Fibroblast of skin of right biceps (primary cell): ENCODE measurements at regions not wholly inside any gene's neighbourhood (a gene's known extent, or its start where the extent isn't known, plus 50 kb on each side); places are given as distances from the start of the nearest gene placed in this dataset.
"Not testable (repeated sequence)": the region's sequence is repeated elsewhere in the genome, so short reads cannot be mapped to it uniquely, and the experiment has no call there.

Source experiments
- DNase-seq: peaks from one replicate; pipeline ENCODE4 v3.0.0-alpha.2; 2013

DNA sequence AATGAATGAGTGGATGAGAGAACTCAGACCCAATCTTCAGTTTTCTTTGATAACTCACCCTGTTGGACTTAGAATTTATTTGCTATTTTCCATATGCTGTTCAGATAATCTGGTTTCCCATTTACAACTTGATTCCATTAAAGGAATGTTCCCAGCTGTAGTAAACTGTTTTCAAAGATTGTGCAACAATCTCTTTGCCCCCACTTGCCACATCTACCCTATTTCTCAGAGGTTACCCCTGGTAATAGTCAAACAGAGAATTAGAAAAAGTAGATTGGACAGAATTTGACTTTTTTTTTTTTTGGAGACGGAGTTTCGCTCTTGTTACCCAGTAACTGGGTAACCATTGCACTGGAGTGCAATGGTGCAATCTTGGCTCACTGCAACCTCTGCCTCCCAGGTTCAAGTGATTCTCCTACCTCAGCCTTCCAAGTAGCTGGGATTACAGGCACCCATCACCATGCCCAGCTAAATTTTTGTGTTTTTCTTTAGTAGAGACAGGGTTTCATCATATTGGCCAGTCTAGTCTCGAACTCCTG lies 93.4 kb upstream of the SIX2 start:
- DNase-seq: no peak

DNA sequence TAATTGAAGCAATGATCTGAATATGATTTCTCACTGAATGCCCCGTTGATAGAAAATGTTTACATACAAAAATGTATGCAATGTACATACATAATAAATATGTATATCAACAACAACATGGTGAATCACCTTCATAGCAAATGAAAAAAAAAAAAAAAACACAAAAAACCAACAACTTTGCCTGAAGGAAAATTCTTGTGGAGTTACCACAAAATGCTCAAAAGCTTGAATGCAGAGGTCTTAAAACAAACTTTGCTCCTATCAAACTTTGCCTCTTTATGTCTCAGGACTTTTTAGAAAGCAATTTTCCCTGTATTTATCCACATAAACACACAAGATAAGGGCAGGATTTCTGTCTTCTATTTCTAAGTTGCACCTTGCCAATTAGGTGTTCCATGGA lies 92.9 kb upstream of the SIX2 start:
- no peak for DNase-seq

DNA sequence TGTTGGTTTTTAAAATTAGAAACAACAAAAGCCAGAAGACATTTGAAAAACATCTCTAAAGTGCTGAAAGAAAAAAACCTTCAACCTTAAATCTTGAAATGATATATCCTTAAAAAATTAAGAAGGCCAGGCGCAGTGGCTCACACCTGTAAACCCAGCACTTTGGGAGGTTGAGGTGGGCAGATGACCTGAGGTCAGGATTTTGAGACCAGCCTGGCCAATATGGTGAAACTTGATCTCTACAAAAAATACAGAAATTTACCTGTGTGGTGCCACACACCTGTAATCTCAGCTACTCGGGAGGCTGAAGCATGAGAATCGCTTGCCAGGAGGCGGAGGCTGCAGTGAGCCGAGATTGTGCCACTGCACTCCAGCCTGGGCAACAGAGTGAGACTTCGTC lies 87.7 kb upstream of the SIX2 start:
- no peak for DNase-seq

DNA sequence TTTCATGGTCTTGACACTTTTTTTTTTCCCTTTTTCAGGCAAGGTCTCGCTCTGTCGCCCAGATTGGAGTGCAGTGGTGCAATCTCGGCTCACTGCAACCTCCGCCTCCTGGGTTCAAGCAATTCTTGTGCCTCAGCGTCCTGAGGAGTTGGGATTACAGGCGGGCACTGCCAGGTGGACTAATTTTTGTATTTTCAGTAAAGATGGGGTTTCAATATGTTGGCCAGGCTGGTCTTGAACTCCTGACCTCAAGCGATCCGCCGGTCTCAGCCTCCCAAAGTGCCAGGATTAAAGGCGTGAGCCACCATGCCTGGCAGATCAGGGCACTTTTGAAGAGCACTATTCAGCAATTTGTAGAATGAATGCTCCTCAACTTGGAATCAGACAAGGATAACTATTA lies 86.8 kb upstream of the SIX2 start:
- DNase-seq: not testable (repeated sequence)

DNA sequence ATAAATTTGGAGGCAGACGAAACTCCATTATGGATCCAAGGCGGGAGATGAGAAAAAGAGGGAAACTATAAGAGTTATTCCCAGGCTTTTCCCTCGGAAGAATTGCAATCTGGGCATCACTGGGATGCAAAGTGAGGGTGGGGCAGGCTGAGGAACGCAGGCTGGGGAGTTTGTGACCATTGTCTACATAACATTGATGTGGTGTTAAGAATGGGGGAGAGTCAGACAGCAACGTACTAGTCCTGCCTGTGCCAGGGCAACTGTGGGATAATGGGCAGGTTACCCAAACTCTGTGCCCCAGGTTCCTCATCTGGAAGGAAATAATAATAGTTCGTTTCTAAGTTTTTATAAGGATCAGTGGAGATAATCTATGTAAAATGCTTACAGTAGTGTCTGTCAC lies 84.4 kb upstream of the SIX2 start:
- no peak for DNase-seq

DNA sequence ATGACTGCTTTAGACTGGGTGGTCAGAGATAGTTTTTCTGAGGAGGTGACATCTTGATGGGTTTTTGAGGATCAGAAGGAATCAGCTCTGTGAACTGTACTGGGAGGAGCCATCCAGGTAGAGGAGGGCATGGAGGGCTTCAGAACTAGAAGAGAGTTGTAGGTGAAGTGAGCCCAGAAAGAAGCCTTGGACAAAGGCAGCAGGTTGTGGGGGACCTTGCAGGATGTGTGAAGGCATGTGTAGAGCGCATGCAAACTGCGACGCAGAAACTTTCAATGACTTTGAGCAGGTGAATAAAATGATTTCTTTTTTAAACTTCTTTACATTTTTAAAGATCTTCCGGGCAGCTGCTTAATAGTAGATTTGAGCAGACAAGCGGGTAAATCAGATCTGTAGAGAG lies 83.9 kb upstream of the SIX2 start:
- DNase-seq: no peak

DNA sequence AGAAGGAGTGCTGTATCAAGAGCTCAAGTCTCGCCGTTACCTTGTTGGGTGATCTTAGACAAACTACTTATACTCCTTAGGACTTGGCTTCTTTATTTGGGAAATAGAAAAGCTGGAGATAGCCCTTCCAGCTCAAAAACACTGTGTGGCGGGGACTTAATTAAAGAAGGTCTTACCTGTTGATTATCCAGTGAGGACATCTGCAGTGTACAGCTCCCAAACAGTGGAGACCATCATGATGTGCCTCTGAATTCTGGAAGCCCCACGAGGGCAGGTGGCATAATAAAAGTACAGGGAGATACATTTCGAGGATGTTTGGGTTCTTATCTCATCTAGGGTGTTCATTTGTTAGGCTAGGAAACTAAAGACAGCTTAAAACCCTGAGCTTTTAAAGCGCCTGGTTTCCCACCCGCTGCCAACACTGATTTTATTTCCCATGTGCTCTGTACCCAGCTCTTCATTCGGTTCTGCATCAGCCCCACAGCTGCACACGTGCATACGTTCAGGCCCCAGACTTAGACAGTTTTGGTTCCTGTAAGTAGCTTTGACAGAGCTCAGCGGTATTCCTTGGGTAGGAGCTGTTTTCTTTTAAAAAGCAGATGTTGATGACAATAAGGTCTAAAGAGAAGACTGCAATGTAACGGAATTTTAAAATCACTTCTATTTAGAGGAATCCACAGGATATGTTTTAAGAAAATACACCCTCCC lies 80.5 kb upstream of the SIX2 start:
- DNase-seq: no peak

DNA sequence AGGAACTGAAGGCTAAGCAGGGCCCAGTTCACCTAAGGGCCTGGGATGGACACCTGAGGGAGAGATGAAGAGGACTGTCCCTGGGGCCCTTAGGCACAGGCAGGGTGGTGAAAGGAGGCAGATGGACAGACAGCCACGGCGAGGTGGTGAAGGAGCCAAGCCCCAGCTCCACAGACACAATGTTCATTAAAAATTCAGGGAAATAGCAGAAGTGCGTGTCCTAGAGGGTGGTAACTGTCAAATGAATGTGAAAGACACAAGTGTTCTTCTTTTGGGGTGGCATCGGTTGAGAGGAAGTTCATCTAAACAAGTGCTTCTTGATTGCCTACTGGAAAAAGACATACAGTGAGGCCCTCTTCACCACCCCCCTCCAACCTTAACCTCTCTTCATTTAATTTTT lies 76.2 kb upstream of the SIX2 start:
- no peak for DNase-seq

DNA sequence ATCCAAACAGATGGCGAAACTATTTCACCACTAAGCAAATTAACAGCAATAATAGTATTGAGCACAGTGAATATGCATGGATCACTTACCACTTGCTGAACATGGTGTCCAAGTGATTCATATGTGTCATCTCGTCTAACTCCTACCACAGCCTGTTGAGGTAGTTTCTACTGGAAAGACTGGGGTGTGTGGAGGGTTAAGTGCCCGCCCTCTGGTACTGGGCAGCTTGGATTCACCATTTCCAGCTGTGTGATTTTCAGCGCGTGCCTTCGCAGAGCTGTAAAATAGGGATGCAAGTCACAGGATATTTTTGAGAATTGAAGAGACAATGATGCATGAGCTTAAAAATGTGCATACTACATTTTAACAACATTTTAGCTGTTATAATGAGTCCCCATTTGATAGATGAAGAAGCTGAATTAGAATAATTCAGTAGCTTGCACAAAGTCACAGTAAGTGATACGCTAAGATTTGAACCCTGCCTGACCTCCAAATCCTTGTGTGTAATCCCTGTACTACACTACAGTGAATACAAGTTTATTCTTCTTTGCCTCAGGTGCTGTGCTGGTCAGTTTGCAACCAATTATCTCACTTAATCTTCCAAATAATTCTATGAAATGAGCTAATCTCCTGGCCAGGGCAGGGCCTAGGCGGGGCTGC lies 75.2 kb upstream of the SIX2 start:
- DNase-seq: no peak

DNA sequence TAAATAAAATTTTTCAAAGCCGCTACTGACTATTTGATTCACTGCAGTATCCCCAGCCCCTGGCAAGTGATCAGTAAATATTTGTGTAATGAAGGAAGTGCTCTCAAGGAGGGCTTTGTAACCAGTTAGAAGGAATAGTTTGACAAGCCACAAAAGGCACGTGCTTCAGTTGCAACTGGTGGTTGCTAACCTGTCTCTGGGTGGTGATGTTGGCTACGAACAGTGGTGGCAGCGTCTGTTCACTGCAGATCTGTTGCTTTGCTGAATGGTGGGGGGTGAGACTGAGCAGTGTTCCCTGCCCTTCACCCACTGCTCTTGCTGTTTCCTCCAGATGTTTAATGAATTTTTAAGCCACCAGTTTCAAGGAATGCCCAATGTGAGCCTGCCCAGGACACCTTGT lies 73.9 kb upstream of the SIX2 start:
- no peak for DNase-seq

DNA sequence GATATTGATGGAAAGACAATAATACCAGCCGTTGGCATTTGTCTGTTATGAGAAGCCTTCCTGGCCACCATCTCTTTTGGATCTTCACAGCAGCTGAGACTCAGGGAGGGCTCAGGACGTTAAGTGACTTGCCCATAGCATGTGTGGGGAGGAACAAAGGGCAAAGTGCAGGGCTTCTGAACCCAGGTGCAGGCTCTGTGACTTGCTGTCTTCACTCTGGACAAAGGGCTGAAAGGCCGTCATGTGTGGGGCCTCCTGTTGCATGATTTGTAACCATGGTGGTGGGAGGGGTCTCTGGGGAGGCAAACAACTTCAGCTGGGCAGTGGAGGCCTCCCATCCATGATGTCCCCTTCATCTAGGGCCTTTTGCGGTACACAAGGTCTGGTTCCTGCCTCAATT lies 65.5 kb upstream of the SIX2 start:
- DNase-seq: no peak

DNA sequence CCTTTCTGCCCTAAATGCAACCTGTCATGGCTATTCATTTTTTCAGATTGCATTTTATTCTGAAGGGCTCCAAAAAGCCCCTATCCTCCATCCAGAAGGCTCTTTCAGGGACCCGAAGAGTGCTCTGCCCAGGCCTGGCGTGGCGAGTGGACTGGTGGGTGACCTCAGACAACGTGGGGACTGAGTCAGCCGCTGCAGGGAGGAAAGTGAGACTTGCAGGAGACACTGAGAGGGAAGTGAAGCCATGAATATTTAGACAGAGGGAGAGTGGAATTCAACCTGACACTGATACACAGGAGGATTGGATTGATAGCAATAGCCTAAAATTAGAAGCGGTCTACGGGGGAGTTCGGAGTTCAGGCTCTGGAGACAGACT lies 63.6 kb upstream of the SIX2 start:
- no peak for DNase-seq

DNA sequence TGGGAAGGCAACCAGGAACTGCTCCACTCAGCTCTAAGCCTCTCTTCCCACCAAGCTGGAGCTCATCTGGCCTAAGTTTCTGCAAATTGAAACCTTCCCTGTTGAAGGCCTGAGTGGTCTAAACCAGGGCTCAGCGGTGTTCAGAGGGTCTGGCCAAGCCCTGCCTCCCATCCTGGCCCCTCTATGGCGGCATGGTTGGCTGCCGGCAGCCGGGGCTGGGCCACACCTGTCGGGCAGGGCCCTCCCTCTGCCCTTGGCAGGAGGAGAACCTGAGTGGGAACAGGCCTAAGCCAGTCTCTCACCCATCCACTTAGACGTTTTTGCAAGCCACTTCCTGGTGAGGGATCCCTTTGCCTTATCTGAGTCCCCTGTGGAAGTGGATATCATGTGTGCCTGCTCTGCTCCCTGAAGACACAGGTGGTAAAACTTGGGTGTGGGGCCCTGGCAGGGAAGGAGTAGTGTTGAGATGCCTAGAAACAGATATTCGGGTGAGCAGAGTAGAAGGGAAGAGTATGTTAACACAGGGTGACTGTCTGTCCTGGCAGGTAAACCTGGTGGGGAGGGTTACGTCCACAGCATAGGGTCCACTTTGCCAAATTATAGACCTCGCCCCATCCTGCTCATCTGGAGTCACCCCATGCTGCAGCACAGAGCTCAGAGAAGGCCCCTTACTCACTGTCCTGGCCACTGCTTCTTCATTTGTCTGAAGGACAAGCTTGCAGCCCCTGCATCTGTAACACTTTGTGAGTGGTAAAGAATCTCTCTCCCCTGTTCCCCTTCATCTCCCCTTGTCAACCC lies 63.0 kb upstream of the SIX2 start:
- no peak for DNase-seq

DNA sequence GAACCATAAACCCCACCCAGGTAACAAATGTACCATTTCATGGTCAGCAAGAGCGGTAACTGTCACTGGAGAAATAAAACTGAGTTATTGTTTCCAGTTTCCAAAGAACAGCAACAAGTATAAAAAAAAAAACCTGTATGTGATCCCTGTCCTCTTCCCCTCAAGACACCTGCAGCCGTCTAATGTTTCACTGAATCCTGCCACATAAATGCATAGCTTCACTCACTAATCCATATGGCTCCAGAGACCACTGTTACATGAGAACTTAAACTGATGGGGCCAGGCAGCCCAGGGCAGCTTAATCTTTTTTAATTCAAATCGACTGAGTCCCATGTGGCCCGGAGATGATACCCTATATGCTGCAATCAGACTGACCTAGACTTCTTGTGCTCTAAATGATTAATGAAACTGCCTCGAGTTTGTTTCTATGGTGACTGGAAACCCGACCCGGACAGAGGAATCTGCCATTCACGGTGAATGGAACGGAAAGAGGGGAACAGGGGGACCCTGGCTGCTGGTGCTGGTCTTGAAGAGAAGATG lies 60.9 kb upstream of the SIX2 start:
- DNase-seq: no peak

DNA sequence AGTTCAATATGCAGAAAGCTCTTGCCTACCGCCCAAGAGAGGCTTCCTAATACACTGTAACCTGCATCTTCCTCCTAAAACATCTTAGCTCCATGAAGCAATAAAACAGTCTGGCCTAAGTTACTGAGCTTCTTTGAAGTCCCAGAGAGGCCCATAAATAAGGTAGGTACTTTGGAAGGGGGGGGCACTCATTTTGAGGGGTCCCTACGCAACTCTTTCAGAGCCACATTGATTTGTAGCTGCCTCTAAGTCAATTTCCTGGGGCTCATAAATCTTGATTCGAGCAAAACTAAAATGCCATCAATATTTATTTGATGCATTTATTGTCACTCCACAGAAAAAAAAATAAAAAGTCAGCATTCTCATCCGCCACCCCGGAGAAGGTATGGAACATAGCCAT lies 60.4 kb upstream of the SIX2 start:
- no peak for DNase-seq

DNA sequence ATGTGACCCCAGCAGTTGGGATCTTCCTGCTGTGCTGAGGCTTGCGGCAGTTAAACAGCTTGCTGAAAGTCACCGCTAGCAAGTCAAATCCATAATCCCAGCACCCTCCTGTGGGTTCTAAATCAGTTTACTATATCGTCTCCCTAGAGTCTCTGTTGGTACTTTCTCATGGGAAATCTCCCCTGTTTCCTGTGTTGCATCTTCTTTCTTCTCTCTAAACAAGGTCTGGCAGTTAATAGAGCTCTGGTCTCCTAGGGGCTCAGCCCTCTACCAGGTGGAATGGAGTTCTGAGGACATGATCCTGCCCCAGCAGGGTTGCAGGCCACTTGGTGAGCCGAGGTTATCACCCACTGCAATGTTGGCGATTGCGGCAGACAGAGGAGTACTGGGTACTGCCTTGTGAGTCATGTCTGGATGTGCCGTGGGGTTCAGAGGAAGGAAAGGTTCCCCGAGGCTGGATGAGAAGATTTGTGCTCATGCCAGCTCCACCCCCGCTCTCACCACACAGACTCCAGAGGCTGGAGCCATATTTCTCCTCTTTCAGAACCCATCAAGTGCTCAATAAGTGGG lies 59.4 kb upstream of the SIX2 start:
- DNase-seq: no peak

DNA sequence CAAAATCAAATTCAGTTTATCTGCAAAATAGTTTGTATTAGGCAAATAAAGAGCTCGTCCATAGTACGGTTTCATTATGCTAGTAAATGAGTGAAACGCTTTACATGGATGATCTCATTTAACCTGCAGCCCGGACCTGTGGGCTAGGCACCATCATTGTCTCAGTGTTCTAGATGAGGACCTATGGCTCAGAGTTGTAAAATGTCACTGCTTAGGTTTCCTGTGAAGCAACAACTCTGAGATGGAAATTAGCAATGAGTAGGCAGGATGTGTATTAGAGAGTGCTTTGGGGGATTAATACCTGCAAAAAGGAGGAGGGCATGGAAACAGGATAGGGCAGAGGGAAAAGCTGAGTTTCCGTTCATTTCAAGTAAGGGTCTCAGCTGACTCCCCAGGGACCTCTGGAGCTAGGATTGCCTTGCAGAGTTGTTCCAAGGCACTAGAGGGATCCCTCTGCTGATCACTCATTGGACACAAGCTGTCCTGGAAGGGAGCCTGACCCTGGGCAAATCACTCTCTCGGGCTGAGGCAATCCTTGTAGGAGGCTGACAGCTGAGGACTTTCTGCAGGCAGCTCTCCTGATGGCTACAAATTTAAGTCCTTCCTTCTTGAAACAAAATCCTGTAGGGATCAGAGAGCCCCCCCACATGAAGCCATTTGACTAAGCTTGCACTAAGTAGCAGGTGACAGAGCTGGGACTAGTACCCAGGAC lies 58.8 kb upstream of the SIX2 start:
- no peak for DNase-seq
